HG03571 (cell line): ENCODE measurements at regions not wholly inside any gene's neighbourhood (a gene's known extent, or its start where the extent isn't known, plus 50 kb on each side); places are given as distances from the start of the nearest gene placed in this dataset.

Source experiments
- ATAC-seq: cut with Tn5 transposase; IDR thresholded peaks from one replicate; pipeline ENCODE4 v1.9.1; 2021; ENCODE audit not compliant: unreplicated experiment

DNA sequence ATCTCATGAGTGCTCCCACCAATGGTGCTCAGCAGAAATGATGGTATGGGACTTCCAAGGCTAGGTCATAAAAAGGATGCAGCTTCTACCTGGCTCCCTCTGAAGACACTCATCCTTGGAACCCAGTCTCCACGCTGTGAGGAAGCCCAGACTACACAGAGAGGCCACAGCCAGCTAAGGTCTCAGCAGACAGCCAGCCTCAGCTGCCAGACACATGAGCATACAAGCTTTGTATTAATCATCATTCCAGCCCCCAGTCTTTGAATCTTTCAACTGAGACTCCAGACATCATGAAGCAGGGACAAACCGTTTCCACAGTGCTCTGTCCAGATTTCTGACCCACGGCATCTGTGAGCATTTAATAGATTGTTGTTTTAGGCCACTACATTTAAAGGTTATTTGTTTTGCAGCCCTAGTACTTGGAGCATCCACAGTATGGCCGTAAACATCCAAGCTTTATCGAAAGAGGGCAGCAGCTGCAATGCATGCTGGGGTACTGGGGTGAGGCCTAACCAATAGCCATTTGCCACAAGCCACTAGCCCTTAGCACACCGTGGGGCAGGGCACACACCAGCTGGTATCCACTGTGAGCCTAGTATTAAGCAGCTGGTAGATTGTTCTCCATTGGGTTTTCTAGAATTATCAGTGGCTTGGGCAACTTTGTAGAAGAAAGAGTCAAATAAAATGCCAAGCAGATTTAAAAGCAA lies 449.1 kb downstream of the BCOR start:
- ATAC-seq, result no peak

DNA sequence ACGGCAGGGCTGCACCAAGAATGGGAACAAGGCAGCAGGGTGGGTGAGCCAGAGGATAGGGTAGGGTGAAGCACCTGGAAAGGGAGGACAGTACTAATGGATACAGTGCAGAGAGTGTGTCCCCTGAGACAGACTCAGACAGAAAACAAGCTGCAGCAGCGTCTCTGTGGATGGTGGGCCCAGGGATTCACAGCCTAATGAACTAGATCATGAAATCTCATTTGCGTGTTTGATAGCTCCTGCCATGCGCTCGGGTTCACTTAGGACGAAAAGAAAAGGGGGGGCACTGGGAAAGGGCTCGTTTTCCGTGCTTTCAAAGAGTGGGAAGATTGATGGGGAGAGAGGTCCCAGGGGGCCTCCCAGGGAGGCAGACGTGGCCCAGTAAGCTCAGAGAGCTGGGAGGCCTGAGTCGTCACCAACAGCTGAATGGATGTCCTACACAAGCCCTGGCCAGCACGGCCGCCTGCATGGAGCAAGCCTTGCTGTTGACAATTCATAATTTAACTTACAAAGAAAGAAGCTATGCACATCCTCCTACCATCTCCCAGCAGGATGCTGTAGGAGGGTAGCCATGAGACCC lies 446.9 kb downstream of the BCOR start:
- ATAC-seq, result no peak

DNA sequence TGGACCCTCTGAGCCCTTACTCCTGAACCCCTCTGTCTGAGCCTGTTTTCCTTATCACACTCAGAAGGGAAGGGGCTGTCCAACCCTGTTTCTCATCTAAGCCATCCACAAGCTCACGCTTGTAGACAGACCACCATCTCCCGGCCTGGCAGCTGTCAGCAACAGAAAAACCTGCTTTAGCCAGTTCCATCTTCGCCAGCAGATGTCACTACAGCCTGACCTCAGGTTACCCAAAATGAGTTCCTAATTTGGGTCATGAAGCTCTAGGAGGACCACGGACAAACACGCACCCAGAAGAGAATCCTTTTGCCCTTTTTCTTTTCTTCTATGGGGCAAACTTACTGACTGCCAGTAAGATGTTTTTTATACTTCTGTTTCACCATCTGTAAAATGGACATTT lies 445.4 kb downstream of the BCOR start:
- ATAC-seq, result no peak

DNA sequence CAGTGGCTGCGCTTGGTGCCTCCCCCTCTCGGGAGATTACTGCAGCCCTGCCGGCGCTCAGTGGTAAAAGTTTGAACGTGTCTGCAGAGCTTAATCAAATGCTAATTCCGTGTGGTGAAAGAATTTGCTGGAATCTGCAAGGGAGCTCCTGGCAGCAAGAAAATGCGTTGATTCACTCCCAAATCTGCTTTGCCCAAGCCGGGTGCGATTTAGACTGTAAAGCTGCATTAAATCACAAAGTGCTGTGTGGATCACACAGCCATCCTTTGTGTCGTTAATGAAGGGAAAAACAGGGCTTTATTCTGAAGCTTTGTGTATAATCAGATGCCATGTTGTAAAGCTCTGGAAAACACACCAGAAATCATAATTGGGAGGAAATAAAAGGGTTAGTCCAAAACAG lies 444.1 kb downstream of the BCOR start:
- no peak for ATAC-seq

DNA sequence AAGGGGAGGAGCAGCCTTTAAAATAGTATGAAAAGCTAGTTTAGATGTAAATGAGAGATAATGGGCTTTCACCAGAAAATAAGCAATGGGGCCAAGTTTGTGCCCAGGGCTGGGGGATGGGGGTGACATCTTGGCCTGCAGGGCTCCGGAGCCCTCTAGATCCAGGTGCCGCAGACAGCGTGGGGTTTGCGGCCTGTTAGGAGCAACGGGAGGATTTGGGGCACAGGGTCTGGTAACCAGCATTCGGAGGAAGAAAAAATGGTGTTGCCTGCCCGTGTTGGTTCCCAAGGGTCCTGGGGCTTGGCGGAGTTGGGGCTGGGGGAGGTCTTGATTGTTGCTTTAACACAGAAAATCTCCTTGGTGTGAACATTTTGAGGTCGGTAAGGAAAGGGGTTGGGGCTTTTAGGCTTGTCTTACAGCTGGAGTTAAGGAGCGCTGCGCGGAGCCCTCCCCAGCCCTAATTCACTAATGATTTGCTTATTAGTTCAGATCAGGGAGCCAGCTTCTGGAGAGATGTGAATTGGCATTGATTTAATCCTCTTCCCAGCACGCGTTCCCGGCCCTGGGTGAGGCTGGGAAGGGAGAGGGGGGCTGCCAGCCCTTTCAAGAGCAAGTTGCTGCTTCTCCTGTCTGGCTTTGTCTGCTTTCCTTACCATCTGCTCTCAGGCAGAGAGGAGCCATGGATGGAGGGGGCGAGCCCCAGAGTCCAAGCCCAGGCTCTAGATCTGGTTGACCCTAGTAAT lies 443.4 kb downstream of the BCOR start:
- no peak for ATAC-seq

DNA sequence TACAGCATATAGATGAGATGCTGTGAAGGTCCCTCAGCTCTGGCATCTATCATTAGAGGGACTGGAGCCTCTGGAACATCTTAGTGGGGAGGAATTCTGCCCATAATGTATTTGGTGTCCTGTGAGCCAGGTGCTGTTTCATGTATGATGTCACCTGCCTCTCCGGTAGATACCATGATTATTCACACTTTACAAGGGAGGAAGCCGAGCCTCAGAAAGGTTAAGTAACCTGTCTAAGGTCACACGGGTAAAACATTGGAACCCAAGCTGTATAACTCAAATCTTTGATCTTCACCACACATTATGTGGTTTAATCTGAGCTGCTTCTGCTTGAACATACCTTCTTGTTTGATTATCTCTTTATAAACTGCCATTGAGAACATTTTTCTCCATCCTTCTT lies 442.8 kb downstream of the BCOR start:
- no peak for ATAC-seq

DNA sequence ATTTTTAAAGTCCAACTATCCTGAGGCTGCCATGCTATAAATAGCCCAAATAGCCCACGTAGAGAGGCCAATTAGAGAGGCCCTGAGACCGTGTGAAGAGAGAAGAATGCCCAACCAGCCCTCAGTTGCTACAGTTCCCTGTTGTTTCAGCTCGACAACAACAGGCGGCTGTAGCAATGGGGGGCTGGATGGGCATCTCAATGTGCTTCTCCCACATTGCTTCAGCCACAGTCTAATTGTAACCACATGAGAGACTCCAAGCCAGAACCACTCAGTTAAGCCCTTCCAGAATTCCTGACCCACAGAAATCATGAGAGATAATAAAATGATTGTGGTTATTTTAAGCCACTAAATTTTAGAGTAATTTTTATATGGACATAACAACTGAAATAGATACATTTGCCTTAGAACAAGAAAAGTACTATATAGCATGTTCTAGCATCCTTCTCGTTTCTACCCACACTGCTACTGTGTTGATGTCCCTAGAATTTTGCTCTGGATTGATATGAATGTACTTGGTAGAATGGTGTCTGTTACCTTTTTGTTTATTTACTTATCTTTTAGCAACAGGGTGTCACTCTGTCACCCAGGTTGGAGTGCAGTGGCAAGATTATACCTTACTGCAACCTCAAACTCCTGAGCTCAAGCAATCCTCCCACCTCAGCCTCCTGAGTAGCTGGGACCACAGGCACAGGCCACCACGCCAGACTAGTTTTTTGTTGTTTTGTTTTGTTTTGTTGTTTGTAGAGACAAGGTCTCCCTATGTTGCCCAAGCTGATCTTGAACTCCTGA lies 436.4 kb downstream of the BCOR start:
- no peak for ATAC-seq

DNA sequence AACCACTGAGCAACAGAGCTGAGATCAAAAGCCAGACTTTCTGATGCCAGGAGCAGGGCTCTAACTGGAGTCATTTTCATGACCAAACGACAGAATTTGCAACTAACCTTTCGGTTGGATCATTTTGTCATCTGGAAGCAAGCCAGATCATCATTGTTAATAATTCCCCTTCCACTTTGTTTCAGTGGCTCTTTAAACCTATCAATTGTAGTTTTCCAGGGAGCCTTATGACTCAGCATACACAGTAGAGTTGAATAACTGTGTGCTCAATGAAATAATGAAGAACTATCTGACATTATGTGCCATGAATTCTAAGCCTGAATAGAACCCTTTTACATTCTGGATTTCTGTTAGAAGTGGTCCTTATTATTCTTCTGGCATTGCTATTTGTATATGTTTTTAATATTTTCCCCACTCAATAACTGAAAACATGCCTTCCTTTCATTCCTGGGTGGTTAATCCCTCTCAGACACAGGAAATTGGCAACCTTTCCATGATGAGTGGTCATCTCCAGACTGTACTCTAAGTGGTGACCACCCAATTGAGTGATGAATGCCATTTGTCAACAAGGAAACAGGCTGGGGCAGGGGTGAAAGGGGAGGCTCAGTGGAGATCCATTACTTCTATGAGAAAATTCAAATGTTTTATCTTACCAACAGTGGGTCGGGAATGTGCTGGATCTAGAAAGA lies 431.8 kb downstream of the BCOR start:
- ATAC-seq, result no peak

DNA sequence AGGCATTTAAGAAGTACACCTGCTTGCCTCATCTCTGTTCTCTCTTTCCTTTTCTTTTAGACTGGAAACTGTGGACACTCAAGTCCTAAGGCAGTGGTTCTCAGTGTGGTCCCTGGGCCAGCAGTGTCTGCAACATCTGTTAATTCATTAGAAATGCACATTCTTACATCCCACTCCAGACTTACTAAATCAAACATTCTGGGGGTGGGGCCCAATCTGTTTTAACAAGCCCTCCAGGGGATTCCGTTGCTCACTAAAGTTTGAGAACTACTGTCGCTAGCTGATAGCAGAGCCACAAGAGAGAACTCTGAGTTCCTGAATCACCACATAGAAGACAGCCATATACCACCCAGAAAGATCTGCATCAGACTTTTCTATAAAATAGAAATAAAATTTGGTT lies 430.6 kb downstream of the BCOR start:
- no peak for ATAC-seq

DNA sequence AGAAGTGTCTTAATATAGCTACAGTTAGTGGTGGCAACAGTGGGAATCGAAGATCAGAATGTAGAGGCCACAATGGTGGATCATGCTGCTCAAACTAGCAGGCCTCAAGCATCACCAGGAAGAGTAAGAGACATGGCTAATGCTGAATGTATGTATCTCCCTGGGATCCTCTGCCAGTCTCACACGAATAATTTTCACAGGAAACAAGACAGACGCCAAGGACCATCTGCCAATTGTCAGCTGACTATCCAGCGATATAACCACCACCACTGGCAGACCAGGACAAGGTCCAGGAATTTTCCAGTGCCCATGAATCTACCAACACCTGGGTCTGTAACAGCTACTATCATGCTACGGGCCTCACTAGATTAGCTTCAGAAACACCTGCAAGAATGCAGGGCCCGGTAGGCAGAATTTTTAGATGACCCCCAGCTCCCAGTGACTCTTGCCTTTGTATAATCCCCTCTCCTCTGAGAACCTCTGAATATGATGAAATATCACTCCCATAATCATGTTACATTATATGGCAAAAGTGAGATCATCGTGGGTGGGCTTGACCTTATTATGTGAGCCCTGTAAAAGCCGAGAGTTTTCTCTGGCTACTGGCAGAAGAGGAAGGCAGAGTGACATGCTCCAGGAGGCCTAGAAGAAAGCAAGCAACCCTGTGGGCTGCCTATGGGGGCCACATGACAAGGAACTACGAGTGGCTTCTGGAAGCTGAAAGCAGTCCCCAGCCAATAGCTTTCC lies 429.8 kb downstream of the BCOR start:
- no peak for ATAC-seq

DNA sequence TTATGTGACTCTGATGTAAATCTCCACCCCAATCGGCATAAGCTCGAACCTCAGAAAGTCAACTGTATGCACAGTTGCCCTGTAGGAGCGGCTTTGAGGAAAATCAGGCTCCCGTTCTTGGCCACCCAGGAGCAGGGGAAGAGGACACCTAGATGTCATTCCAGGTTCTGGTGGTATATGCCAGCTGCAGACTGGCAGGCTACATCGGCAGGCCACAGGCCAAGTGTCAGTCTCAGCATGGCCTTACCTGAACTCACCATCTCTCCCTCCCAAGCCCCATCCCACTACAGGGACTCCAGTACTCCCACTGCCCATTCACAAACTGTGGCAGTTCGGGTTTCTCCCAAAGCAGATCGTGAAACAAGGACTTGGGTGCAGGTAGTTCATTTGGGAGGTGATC lies 428.1 kb downstream of the BCOR start:
- ATAC-seq, result no peak

DNA sequence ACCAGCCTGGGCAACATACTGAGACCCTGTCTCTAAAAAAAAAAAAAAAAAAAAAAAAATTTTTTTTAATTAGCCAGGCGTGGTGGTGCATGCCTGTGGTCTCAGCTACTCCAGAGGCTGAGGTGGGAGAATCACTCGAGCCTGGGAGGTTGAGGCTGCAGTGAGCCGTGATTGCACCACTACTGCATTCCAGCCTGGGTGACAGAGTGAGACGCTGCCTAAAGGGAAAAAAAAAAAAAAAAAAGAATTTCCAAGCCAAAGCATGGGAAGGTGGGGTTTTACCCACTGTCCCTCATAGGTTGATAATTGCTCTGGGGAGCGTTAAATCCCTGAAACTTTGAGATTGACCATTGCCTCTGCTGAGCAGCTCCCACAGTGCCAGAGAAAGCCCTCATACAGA lies 427.5 kb downstream of the BCOR start:
- no peak for ATAC-seq

DNA sequence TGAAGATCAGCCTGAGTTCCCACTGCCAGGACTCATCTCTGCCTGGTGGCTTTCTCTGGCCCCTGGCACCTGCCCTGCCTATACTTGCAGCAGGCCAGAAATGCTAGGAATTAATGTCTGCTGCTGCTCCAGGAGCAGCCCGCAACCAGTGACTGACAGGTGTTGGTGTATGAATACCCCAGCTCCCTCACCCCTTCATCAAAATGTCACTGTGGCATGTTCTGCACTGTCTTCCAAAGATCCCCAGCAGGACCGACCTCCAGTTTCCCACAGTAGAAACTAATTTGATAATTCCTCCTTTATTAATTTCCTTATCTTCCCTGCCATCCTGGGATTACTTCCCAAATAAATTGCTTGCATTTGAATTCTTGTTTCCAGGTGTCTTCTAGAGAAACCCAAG lies 425.4 kb downstream of the BCOR start:
- ATAC-seq, result no peak

DNA sequence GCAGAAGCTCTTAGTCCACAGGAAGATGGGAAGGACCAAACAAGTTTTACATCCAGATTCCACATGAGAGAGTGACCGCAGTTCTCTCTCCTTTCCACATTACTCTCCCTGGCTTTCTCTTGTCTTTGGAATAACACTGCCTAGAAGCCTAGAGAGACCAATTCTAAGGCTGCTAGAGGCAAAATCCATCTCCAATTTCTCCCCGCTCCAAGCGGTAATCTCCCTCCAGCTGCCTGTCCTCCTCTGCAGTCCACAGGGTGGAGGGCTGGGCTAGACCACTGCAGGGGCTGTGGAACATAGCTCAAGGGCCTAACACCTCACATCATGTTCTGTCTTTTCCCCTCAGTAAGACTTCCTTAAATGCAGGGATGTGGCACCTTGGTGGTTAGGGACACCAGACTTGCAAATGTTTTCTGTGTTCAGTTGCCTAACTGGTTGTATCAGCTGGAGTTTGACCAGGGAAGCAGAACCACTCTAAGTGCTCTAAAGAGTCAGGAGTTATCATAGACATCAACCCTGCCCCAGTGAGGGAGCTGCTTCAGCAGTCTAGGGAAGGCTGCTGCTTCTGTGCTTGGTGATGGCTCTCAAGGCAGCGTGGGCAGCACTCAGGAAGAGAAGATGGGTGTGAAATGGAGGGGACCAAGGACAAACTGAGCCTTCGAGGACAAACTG lies 423.1 kb downstream of the BCOR start:
- no peak for ATAC-seq

DNA sequence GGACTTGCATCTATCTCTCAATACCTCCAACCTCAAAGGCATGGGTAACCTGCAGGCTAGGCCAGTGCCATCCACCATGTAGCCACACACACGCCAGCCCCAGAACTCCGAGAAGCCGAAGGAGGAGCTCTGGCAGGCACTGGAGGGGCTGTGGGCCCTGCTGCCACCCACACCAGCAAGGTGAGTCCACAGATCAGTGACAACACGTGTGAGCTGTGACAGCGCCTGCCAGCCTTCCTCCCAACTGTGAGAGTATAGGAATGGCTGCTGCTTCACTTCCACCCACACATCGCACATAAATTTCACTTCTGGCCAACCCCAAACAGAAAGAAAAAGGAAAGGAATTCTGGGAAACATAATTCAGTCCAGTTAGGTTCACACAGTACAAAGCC lies 422.6 kb downstream of the BCOR start:
- no peak for ATAC-seq

DNA sequence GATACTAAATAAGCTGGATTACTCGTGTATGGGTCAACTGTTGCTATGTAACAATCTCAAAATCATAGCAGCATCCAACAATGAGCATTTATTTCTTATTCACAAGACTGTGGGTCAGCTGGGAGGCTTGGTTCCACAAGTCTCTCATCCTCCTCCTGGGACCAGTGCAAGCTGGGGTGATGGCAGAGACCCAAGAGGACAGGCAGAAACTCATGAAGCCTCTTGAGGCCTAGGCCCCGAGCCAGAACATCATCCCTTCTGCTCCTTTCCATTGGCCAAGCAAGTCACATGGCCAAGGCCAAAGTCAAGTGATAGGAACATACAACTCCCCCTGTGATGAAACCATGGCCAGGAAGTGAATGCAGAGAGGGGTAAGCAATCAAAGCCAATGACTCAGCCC lies 422.1 kb downstream of the BCOR start:
- ATAC-seq, result no peak

DNA sequence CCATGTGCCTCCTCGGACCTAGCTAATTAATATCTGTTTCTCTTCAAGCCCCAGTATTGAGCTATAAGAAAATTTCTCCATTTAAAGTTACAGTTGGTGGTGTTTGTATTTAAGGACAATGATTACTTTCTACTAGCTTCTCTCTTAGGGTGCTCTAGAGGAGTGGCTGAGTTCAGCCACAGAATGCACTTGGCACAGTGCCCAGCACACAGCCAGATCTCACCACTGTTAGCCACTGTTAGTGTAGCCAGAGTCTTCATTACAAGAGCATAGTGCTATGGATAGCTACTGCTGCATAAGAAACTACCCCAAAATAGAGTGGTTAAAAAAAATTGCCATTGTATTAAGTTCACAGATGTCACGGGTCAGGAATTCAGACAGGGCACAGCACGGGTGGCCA lies 421.3 kb downstream of the BCOR start:
- ATAC-seq, result no peak

DNA sequence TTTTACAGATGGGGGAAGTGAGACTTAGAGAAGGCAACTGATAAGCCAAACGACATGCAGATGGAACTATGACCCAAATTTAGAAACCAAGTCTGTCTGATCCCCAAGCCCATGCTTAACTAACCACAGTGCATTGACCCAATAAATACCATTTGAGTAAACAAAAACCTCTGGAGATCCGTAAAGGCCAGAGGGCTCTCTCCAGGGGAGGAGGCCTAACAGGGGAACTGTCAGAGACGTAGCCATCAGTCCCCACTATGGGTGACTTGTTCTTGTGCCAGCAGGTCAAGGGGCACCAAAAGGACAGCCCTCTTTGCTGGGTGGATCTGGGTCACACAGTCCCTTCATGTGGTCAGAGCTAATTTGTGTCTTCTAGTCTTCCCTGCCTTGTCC lies 420.2 kb downstream of the BCOR start:
- no peak for ATAC-seq

DNA sequence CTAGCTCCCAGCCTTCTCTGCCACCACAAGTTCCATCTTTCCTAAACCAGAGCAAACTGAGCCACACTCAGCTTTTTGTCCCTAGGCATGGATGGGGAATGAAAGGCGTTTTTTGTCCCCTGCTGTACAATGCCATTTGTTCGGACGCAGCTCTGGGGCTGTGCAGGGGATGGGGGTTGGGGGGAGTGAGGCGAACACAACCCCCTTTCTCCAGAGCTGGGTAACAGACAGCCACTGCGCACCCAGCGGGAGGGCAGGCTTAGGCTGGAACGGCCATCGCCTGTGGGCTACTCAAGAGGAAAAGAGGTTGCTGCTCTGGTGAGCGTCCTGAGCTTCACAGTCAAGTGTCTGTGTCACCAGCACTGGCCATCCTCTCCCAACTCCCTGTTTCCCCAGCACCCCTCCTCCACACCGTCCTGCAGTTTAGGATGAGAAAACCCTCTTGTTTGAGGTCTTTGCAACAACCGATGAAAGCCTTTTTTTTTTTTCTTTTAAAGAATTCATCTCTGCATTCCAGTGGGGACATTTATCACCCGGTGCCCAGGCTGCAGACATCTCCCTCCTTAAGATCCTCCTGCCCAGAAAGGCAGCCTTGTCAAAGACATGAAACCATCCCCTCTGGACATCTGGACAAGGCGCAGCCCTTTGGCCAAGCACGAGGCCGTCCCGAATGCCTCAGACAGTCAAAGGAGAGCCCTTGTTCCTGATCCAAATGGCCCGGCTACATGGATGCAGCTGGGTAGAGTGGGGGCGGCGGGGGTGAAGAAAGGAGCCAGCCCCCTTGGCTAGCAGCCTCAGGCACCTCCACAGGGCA lies 419.6 kb downstream of the BCOR start:
- no peak for ATAC-seq
